B cell (primary cell): ENCODE measurements at regions not wholly inside any gene's neighbourhood (a gene's known extent, or its start where the extent isn't known, plus 50 kb on each side); places are given as distances from the start of the nearest gene placed in this dataset.
A peak's percentile ranks its signal among the peaks of the same experiment; 100 is the strongest.

ENCODE experiments used
- ATAC-seq: fragments of 200-7000 bp; cut with Tn5 transposase; one replicate; pipeline ENCODE4 v1.10.0; 2021; ENCODE audit warnings: low read depth, mild to moderate bottlenecking, moderate number of reproducible peaks, moderate library complexity
- CTCF ChIA-PET: fragments of 350-600 bp; sonication (Branson Sonifier 250); formaldehyde crosslinking; loops from one replicate; lab custom pipeline; 2021; ENCODE audit warnings: antibody characterized with exemption, inconsistent platforms; lab: Charles Lee
- POLR2A ChIA-PET: fragments of 350-600 bp; sonication (Branson Sonifier 250); formaldehyde crosslinking; loops from one replicate; lab custom pipeline; 2021; ENCODE audit warnings: antibody characterized with exemption; lab: Charles Lee
- DNase-seq: peaks from one replicate; pipeline ENCODE4 v3.0.0; 2013
- H2AFZ ChIP-seq: 2 replicates; pipeline ENCODE4 v1.6.1; 2012; ENCODE audit warnings: mild to moderate bottlenecking, low read depth, low read length; ENCODE audit not compliant: insufficient read depth, poor library complexity, severe bottlenecking
- H3K27ac ChIP-seq, 2 donors: 1 replicate in 1 of 2; 2 replicates in 1 of 2; pipeline ENCODE4 v1.5.1; 2012 to 2013; ENCODE audit warnings: low read length in 2 of 2, mild to moderate bottlenecking in 2 of 2, moderate library complexity in 1 of 2
- H3K27me3 ChIP-seq, 4 experiments: fragments of 200-600 bp in 1 of 4; sonication (generic) in 1 of 4; replicated peaks in 1 of 4; 1 replicate in 2 of 4; 2 replicates in 2 of 4; pipeline versions ENCODE4 v1.6.1 to v1.7.0; 2013 to 2016; ENCODE audit warnings: low read length in 3 of 4, mild to moderate bottlenecking in 2 of 4, mixed read lengths in 1 of 4, moderate library complexity in 1 of 4; ENCODE audit not compliant: insufficient read depth in 4 of 4, control insufficient read depth in 3 of 4; ENCODE audit errors: control extremely low read depth in 1 of 4
- H3K36me3 ChIP-seq, 2 experiments: replicated peaks in 1 of 2; 1 replicate in 1 of 2; 2 replicates in 1 of 2; pipeline versions ENCODE4 v1.6.1 to v1.7.1; 2013; ENCODE audit warnings: low read length in 1 of 2; ENCODE audit not compliant: insufficient read depth in 2 of 2, control insufficient read depth in 1 of 2; ENCODE audit errors: control extremely low read depth in 1 of 2, extremely low read depth in 1 of 2
- H3K4me1 ChIP-seq, 2 donors: fragments of 200-600 bp in 1 of 2; sonication (generic) in 1 of 2; 1 replicate in 1 of 2; 2 replicates in 1 of 2; pipeline versions ENCODE4 v1.5.1 to v1.6.1; 2013 to 2017; ENCODE audit warnings: low read length in 2 of 2; ENCODE audit not compliant: control insufficient read depth in 2 of 2, insufficient read depth in 2 of 2
- H3K4me2 ChIP-seq: replicated peaks from 2 replicates; pipeline ENCODE3; 2012; ENCODE audit warnings: mild to moderate bottlenecking, low read depth, low read length; ENCODE audit not compliant: poor library complexity, severe bottlenecking
- H3K4me3 ChIP-seq, 5 experiments: fragments of 200-600 bp in 1 of 5; sonication (generic) in 1 of 5; 1 replicate in 3 of 5; 2 replicates in 2 of 5; pipeline versions ENCODE4 v1.5.1 to v1.7.0; 2011 to 2016; ENCODE audit warnings: low read length in 4 of 5, mild to moderate bottlenecking in 4 of 5, low read depth in 2 of 5, control low read depth in 1 of 5, moderate library complexity in 1 of 5; ENCODE audit not compliant: insufficient read depth in 1 of 5; ENCODE audit errors: control extremely low read depth in 1 of 5, extremely low read depth in 1 of 5
- H3K79me2 ChIP-seq: fragments of 200-600 bp; sonication (generic); one replicate; pipeline ENCODE4 v1.6.0; 2016; ENCODE audit warnings: low read length; ENCODE audit not compliant: control insufficient read depth, insufficient read depth
- H3K9ac ChIP-seq: fragments of 200-600 bp; sonication (generic); 2 replicates; pipeline ENCODE4 v1.6.1; 2017; ENCODE audit warnings: mild to moderate bottlenecking, low read length, moderate library complexity
- H3K9me3 ChIP-seq, 3 donors: one replicate each; pipeline versions ENCODE4 v1.6.1 to v1.7.1; 2013; ENCODE audit warnings: low read length in 2 of 3; ENCODE audit not compliant: control insufficient read depth in 2 of 3, insufficient read depth in 1 of 3; ENCODE audit errors: control extremely low read depth in 1 of 3
- H4K20me1 ChIP-seq: 2 replicates; pipeline ENCODE4 v1.6.0; 2012; ENCODE audit warnings: mild to moderate bottlenecking, low read length; ENCODE audit not compliant: insufficient read depth, control insufficient read depth, poor library complexity, severe bottlenecking
- H3K27ac Mint-ChIP-seq: one replicate; pipeline ENCODE4 v1.8.0; 2021; ENCODE audit warnings: mixed read lengths
- H3K27me3 Mint-ChIP-seq: one replicate; pipeline ENCODE4 v1.8.0; 2021; ENCODE audit warnings: mixed read lengths
- H3K4me1 Mint-ChIP-seq: one replicate; pipeline ENCODE4 v1.8.0; 2021; ENCODE audit warnings: mixed read lengths
- H3K4me3 Mint-ChIP-seq: one replicate; pipeline ENCODE4 v1.8.0; 2021; ENCODE audit warnings: mixed read lengths
- H3K9me3 Mint-ChIP-seq: one replicate; pipeline ENCODE4 v1.8.0; 2022; ENCODE audit warnings: mixed read lengths; ENCODE audit not compliant: insufficient read depth
- CTCF ChIP-seq: fragments of 200-600 bp; IDR thresholded peaks from one replicate; pipeline ENCODE4 v1.8.0; 2022; ENCODE audit warnings: antibody characterized with exemption, mild to moderate bottlenecking
- EZH2 ChIP-seq: IDR thresholded peaks from 2 replicates; pipeline ENCODE4 v1.6.1; 2012; ENCODE audit warnings: borderline replicate concordance, low read depth, mild to moderate bottlenecking, moderate library complexity, low read length; ENCODE audit not compliant: insufficient read depth, poor library complexity, severe bottlenecking
- WGBS: methylation state at CpG from one replicate; pipeline ENCODE4 v1.1.5; 2013; ENCODE audit warnings: missing lambda C conversion rate; ENCODE audit not compliant: insufficient coverage; 5-methylcytosine and 5-hydroxymethylcytosine counted together
- intact Hi-C: fragments of 100-400 bp; cut with micrococcal nuclease; formaldehyde crosslinking; loops from one replicate; pipeline ENCODE4 v1.10.0; 2022

GRCh38 chr15:31228980-31229826, 97.4 kb upstream of the KLF13 start:
- peak; percentile 46 for ATAC-seq
- peak; percentile 68 for DNase-seq
- 20% methylated on average over 5 of the region's 8 CpGs for WGBS
- ChIA-PET POLR2A (interaction anchor here (0.6 to 4.2 kb wide), 9 partner anchors 11 to 163 kb away, joined by 3 to 40 read pairs (median 5); partner anchors contain the start of gene KLF13), CTCF (interaction anchor here (0.9 to 8.2 kb wide), 8 partner anchors 10 to 206 kb away, joined by 3 to 60 read pairs (median 8); partner anchors contain the start of gene KLF13)
- H3K4me3 ChIP-seq = peak overlapping the region; percentile 19 to 63 (median 43)
- peak overlapping the region; percentile 45 for H2AFZ ChIP-seq
- no peak for TF ChIP-seq EZH2
- TF ChIP-seq CTCF = no peak
- peaks cover 86% of the 10 kb centered on the region for H3K4me1 Mint-ChIP-seq
- H3K4me3 Mint-ChIP-seq = peak overlapping the region; percentile 89
- H3K4me1 ChIP-seq = peaks cover 72 to 86% of the 10 kb centered on the region in 2 donors
- peak overlapping the region; percentile 56 for H3K9ac ChIP-seq
- H3K36me3 ChIP-seq = peaks cover 0 to 13% of the 10 kb centered on the region in 2 experiments
- no peaks in the 10 kb centered on the region for H3K27me3 Mint-ChIP-seq
- H4K20me1 ChIP-seq = no peaks in the 10 kb centered on the region
- peaks cover 0 to 9% (median 0%) of the 10 kb centered on the region in 3 donors for H3K9me3 ChIP-seq
- H3K27ac Mint-ChIP-seq = peak overlapping the region; percentile 92
- H3K27ac ChIP-seq = peak overlapping the region; percentile 11 to 68
- no peaks in the 10 kb centered on the region for H3K27me3 ChIP-seq
- H3K79me2 ChIP-seq = peaks cover 41% of the 10 kb centered on the region
- peak overlapping the region; percentile 83 for H3K4me2 ChIP-seq
- intact Hi-C loops = loop anchor here (1.0 to 10.0 kb wide), 3 partner anchors 13 to 224 kb away; no protein-coding TSS in a partner anchor
- H3K9me3 Mint-ChIP-seq = no peaks in the 10 kb centered on the region
